Liver (tissue), 8 donors: ENCODE measurements at regions not wholly inside any gene's neighbourhood (a gene's known extent, or its start where the extent isn't known, plus 50 kb on each side); places are given as distances from the start of the nearest gene placed in this dataset.

Experiments
- DNase-seq: peaks from one replicate; pipeline ENCODE4 v3.0.0-alpha.2; 2017; ENCODE audit warnings: low spot score
- H3K27ac ChIP-seq, 2 donors: one replicate each; pipeline ENCODE4 v1.7.0; 2013; ENCODE audit warnings: inconsistent platforms in 2 of 2, low read length in 2 of 2, control low read depth in 1 of 2, low read depth in 1 of 2, mild to moderate bottlenecking in 1 of 2
- H3K27me3 ChIP-seq, 4 donors: one replicate each; pipeline versions ENCODE4 v1.6.1 to v1.7.0; 2013; ENCODE audit warnings: low read length in 3 of 4, inconsistent platforms in 1 of 4, mild to moderate bottlenecking in 1 of 4, moderate library complexity in 1 of 4; ENCODE audit not compliant: control insufficient read depth in 4 of 4, insufficient read depth in 4 of 4
- H3K36me3 ChIP-seq, 4 donors: one replicate each; pipeline versions ENCODE4 v1.6.1 to v1.7.0; 2013; ENCODE audit warnings: low read length in 3 of 4, mild to moderate bottlenecking in 3 of 4, low read depth in 1 of 4, moderate library complexity in 1 of 4; ENCODE audit not compliant: control insufficient read depth in 4 of 4, insufficient read depth in 3 of 4
- H3K4me1 ChIP-seq, 4 donors: one replicate each; pipeline versions ENCODE4 v1.6.1 to v1.7.0; 2013; ENCODE audit warnings: low read length in 3 of 4, mild to moderate bottlenecking in 3 of 4, moderate library complexity in 1 of 4; ENCODE audit not compliant: control insufficient read depth in 4 of 4, insufficient read depth in 4 of 4
- H3K4me3 ChIP-seq, 3 donors: one replicate each; pipeline versions ENCODE4 v1.6.1 to v1.7.0; 2013; ENCODE audit warnings: low read length in 3 of 3, control low read depth in 1 of 3, low read depth in 1 of 3, mild to moderate bottlenecking in 1 of 3
- H3K9ac ChIP-seq, 2 donors: one replicate each; pipeline ENCODE4 v1.7.0; 2013; ENCODE audit warnings: low read length in 2 of 2, mild to moderate bottlenecking in 2 of 2, moderate library complexity in 2 of 2, control low read depth in 1 of 2, low read depth in 1 of 2
- H3K9me3 ChIP-seq, 4 donors: one replicate each; pipeline versions ENCODE4 v1.6.1 to v1.7.0; 2013; ENCODE audit warnings: low read length in 3 of 4; ENCODE audit not compliant: control insufficient read depth in 4 of 4
- EGR1 ChIP-seq, 2 donors: IDR thresholded peaks; 2 replicates each; pipeline ENCODE4 v1.6.1; 2016 to 2018; ENCODE audit warnings: antibody characterized with exemption in 2 of 2, low read depth in 2 of 2
- FOXA1 ChIP-seq: IDR thresholded peaks from 2 replicates; pipeline ENCODE4 v1.6.1; 2016; ENCODE audit warnings: antibody characterized with exemption
- FOXA2 ChIP-seq: IDR thresholded peaks from 2 replicates; pipeline ENCODE4 v1.6.1; 2016; ENCODE audit warnings: antibody characterized with exemption
- GABPA ChIP-seq, 2 donors: IDR thresholded peaks in 1 of 2; conservative IDR thresholded peaks in 1 of 2; 2 replicates each; pipeline ENCODE4 v1.6.1; 2016; ENCODE audit warnings: antibody characterized with exemption in 2 of 2, mild to moderate bottlenecking in 1 of 2, moderate library complexity in 1 of 2
- HNF4A ChIP-seq, 2 donors: conservative IDR thresholded peaks; 2 replicates each; pipeline ENCODE4 v1.6.1; 2016; ENCODE audit warnings: antibody characterized with exemption in 2 of 2, mild to moderate bottlenecking in 2 of 2
- HNF4G ChIP-seq: IDR thresholded peaks from 2 replicates; pipeline ENCODE4 v1.6.1; 2016; ENCODE audit warnings: antibody characterized with exemption
- JUND ChIP-seq, 2 donors: IDR thresholded peaks; 2 replicates each; pipeline ENCODE4 v1.6.1; 2016; ENCODE audit warnings: antibody characterized with exemption in 2 of 2
- NR2F2 ChIP-seq: IDR thresholded peaks from 2 replicates; pipeline ENCODE4 v1.6.1; 2016; ENCODE audit warnings: antibody characterized with exemption
- RAD21 ChIP-seq, 2 donors: IDR thresholded peaks; 2 replicates each; pipeline ENCODE4 v1.6.1; 2016; ENCODE audit warnings: antibody characterized with exemption in 2 of 2, mild to moderate bottlenecking in 2 of 2
- RXRA ChIP-seq, 2 donors: IDR thresholded peaks; 2 replicates each; pipeline ENCODE4 v1.6.1; 2017 to 2018; ENCODE audit warnings: antibody characterized with exemption in 2 of 2, mild to moderate bottlenecking in 1 of 2
- SP1 ChIP-seq: IDR thresholded peaks from 2 replicates; pipeline ENCODE4 v1.6.1; 2018; ENCODE audit warnings: antibody characterized with exemption, mild to moderate bottlenecking
- TAF1 ChIP-seq: conservative IDR thresholded peaks from 2 replicates; pipeline ENCODE4 v1.6.1; 2016; ENCODE audit warnings: antibody characterized with exemption, mild to moderate bottlenecking
- YY1 ChIP-seq: IDR thresholded peaks from 2 replicates; pipeline ENCODE4 v1.6.1; 2016; ENCODE audit warnings: antibody characterized with exemption, mild to moderate bottlenecking
- WGBS: extraction: QIAGEN DNeasy Blood & Tissue Kit; methylation state at CpG from one replicate; pipeline ENCODE4 v1.1.7; 2013; 5-methylcytosine and 5-hydroxymethylcytosine counted together
- TF ChIP-seq, protein P1 (sequence below): IDR thresholded peaks from 2 replicates; pipeline ENCODE4 v1.6.1; 2016; ENCODE audit warnings: antibody characterized with exemption
- TF ChIP-seq, protein P2 (sequence below): IDR thresholded peaks from 2 replicates; pipeline ENCODE4 v1.6.1; 2016; ENCODE audit warnings: antibody characterized with exemption
- TF ChIP-seq, protein P3 (sequence below): IDR thresholded peaks from 2 replicates; pipeline ENCODE4 v1.6.1; 2016; ENCODE audit warnings: antibody characterized with exemption
- TF ChIP-seq, protein P4 (sequence below): IDR thresholded peaks from 2 replicates; pipeline ENCODE4 v1.6.1; 2016; ENCODE audit warnings: antibody characterized with exemption, mild to moderate bottlenecking
- TF ChIP-seq, protein P5 (sequence below): fragments of 150-350 bp; IDR thresholded peaks from 2 replicates; pipeline ENCODE4 v1.5.1; 2017; ENCODE audit warnings: improper control_type of control experiment, low read depth, low read length; ENCODE audit not compliant: missing input control
- donor health status: healthy.
- donor health status: healthy.
- donor health status: healthy.
- donor health status: healthy.
- donor health status: healthy.

DNA sequence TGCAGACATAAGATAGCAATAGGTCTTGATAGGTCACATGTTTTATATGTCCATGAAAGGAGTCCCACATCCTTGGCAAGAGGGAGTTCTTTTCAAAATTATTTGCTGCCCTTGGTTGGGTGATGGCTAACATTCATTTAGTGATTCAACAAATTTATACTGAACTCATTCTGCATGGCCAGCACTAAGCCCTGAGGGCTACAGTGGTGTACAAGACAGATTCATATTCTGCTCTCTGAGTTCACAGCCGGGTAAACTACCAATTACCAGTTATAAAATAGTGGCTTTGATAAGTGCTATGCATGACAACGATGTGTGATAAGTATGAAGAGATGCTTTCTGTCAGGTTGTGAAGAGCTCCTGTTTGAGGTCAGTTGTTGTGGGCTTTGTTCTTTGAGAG, 340.0 kb downstream of the GABRG2 start:
- DNase-seq: no peak

DNA sequence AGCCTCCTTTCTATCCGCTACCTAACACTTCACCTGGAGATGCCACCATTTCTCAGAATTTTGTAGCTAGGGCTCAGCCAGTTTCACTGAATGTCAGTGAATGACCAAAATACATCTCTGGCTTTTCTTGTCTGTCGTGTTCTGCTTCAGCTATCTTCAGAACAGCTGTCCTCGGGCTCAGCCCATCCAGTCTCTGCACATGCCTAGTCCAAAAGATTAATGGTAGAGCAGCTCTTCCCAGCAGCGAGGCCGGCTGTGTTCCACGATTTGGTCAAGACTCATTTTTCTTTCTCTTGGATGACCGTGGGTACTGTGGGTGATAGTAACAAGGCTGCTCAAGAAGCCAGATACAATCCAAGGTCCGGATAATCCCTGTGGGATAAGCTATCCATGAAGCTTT, 342.8 kb downstream of the GABRG2 start:
- H3K4me1 ChIP-seq: no peaks in the 10 kb centered on the region
- H3K27me3 ChIP-seq: no peaks in the 10 kb centered on the region
- TF ChIP-seq NR2F2 (no peak), EGR1 (IDR thresholded peaks at IDR 0.05; ENCODE audit: low read depth in 2 of 2) (no peak), JUND (IDR thresholded peaks at IDR 0.05) (no peak), FOXA2 (no peak), SP1 (no peak), TAF1 (no peak), HNF4G (no peak), RAD21 (IDR thresholded peaks at IDR 0.05) (no peak), FOXA1 (no peak), GABPA (IDR thresholded peaks at IDR 0.05 in 1 of 2, conservative IDR thresholded peaks at IDR 0.05 in 1 of 2) (no peak)
- TF ChIP-seq, protein P1, sequence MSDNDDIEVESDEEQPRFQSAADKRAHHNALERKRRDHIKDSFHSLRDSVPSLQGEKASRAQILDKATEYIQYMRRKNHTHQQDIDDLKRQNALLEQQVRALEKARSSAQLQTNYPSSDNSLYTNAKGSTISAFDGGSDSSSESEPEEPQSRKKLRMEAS: no peak
- TF ChIP-seq, protein P2, sequence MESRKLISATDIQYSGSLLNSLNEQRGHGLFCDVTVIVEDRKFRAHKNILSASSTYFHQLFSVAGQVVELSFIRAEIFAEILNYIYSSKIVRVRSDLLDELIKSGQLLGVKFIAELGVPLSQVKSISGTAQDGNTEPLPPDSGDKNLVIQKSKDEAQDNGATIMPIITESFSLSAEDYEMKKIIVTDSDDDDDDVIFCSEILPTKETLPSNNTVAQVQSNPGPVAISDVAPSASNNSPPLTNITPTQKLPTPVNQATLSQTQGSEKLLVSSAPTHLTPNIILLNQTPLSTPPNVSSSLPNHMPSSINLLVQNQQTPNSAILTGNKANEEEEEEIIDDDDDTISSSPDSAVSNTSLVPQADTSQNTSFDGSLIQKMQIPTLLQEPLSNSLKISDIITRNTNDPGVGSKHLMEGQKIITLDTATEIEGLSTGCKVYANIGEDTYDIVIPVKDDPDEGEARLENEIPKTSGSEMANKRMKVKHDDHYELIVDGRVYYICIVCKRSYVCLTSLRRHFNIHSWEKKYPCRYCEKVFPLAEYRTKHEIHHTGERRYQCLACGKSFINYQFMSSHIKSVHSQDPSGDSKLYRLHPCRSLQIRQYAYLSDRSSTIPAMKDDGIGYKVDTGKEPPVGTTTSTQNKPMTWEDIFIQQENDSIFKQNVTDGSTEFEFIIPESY: no peak
- DNase-seq: no peak
- WGBS: 67% methylated on average over 8 of the region's 8 CpGs
- H3K9ac ChIP-seq: no peak overlapping the region
- peaks cover 0 to 3% (median 0%) of the 10 kb centered on the region in 4 donors for H3K9me3 ChIP-seq
- H3K36me3 ChIP-seq: no peaks in the 10 kb centered on the region
- H3K27ac ChIP-seq: no peak overlapping the region
- H3K4me3 ChIP-seq: no peak overlapping the region

More for the DNA sequence above, 340.0 kb downstream of the GABRG2 start:
- Histone ChIP-seq H3K4me1 (no peaks in the 10 kb centered on the region), H3K9ac (no peak overlapping the region), H3K9me3 (peaks cover 0 to 3% (median 0%) of the 10 kb centered on the region in 4 donors), H3K36me3 (no peaks in the 10 kb centered on the region), H3K27ac (no peak overlapping the region), H3K27me3 (no peaks in the 10 kb centered on the region), H3K4me3 (no peak overlapping the region)
- WGBS: 65% methylated on average over 2 of the region's 2 CpGs
- TF ChIP-seq SP1 (no peak), YY1 (no peak), JUND (IDR thresholded peaks at IDR 0.05) (no peak), NR2F2 (no peak), RAD21 (IDR thresholded peaks at IDR 0.05) (no peak), FOXA1 (no peak), HNF4A (conservative IDR thresholded peaks at IDR 0.05) (no peak), HNF4G (no peak), EGR1 (IDR thresholded peaks at IDR 0.05; ENCODE audit: low read depth in 2 of 2) (no peak), TAF1 (no peak), RXRA (IDR thresholded peaks at IDR 0.05) (no peak), GABPA (IDR thresholded peaks at IDR 0.05 in 1 of 2, conservative IDR thresholded peaks at IDR 0.05 in 1 of 2) (no peak), FOXA2 (no peak)
- TF ChIP-seq, protein P3, sequence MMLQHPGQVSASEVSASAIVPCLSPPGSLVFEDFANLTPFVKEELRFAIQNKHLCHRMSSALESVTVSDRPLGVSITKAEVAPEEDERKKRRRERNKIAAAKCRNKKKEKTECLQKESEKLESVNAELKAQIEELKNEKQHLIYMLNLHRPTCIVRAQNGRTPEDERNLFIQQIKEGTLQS: no peak
- TF ChIP-seq, protein P4, sequence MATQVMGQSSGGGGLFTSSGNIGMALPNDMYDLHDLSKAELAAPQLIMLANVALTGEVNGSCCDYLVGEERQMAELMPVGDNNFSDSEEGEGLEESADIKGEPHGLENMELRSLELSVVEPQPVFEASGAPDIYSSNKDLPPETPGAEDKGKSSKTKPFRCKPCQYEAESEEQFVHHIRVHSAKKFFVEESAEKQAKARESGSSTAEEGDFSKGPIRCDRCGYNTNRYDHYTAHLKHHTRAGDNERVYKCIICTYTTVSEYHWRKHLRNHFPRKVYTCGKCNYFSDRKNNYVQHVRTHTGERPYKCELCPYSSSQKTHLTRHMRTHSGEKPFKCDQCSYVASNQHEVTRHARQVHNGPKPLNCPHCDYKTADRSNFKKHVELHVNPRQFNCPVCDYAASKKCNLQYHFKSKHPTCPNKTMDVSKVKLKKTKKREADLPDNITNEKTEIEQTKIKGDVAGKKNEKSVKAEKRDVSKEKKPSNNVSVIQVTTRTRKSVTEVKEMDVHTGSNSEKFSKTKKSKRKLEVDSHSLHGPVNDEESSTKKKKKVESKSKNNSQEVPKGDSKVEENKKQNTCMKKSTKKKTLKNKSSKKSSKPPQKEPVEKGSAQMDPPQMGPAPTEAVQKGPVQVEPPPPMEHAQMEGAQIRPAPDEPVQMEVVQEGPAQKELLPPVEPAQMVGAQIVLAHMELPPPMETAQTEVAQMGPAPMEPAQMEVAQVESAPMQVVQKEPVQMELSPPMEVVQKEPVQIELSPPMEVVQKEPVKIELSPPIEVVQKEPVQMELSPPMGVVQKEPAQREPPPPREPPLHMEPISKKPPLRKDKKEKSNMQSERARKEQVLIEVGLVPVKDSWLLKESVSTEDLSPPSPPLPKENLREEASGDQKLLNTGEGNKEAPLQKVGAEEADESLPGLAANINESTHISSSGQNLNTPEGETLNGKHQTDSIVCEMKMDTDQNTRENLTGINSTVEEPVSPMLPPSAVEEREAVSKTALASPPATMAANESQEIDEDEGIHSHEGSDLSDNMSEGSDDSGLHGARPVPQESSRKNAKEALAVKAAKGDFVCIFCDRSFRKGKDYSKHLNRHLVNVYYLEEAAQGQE: no peak
- TF ChIP-seq, protein P5, sequence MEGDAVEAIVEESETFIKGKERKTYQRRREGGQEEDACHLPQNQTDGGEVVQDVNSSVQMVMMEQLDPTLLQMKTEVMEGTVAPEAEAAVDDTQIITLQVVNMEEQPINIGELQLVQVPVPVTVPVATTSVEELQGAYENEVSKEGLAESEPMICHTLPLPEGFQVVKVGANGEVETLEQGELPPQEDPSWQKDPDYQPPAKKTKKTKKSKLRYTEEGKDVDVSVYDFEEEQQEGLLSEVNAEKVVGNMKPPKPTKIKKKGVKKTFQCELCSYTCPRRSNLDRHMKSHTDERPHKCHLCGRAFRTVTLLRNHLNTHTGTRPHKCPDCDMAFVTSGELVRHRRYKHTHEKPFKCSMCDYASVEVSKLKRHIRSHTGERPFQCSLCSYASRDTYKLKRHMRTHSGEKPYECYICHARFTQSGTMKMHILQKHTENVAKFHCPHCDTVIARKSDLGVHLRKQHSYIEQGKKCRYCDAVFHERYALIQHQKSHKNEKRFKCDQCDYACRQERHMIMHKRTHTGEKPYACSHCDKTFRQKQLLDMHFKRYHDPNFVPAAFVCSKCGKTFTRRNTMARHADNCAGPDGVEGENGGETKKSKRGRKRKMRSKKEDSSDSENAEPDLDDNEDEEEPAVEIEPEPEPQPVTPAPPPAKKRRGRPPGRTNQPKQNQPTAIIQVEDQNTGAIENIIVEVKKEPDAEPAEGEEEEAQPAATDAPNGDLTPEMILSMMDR: no peak
- TF ChIP-seq, protein P2: no peak
